ENCODE measurements at regions not wholly inside any gene's neighbourhood (a gene's known extent, or its start where the extent isn't known, plus 50 kb on each side); places are given as distances from the start of the nearest gene placed in this dataset.
A peak's percentile ranks its signal among the peaks of the same experiment; 100 is the strongest.

DNA sequence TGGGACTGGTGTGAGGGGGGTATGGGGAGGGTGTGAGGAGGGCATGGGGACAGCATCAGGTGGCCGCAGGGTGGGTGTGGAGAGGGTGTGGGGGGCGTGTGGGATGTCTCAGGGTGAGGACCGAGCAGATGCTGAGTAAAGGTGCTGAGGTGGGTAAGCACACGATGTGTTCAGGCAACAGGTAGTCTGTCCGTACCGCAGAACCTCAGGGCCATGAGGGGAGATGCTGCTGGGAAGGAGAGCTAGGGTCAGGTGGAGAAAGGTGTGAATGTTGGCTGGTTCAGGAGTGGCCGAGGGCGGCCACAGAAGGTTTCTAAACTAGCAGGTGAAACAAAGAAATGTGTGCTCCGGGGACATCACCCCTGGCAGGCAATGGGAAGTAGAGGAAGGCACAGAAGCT, 80.0 kb upstream of the CDH5 start:
- TF ChIP-seq EGR1 (IDR thresholded peaks at IDR 0.05) (no peak), TAF1 (IDR thresholded peaks at IDR 0.05; ENCODE audit: low read depth) (no peak), EP300 (IDR thresholded peaks at IDR 0.05; ENCODE audit: borderline replicate concordance) (no peak), TCF12 (IDR thresholded peaks at IDR 0.05; ENCODE audit: low read depth) (no peak), YY1 (IDR thresholded peaks at IDR 0.05; ENCODE audit: low read depth) (no peak), RAD21 (IDR thresholded peaks at IDR 0.05; ENCODE audit: low read depth) (no peak), NFIC (IDR thresholded peaks at IDR 0.05) (no peak), CEBPB (IDR thresholded peaks at IDR 0.05) (no peak), CREB1 (IDR thresholded peaks at IDR 0.05; ENCODE audit: low read depth) (no peak), TEAD4 (IDR thresholded peaks at IDR 0.05) (no peak), ZBTB7A (IDR thresholded peaks at IDR 0.05; ENCODE audit: low read depth) (no peak), FOXM1 (IDR thresholded peaks at IDR 0.05; ENCODE audit: borderline replicate concordance, low read depth) (no peak)
- TF ChIP-seq, protein P1, sequence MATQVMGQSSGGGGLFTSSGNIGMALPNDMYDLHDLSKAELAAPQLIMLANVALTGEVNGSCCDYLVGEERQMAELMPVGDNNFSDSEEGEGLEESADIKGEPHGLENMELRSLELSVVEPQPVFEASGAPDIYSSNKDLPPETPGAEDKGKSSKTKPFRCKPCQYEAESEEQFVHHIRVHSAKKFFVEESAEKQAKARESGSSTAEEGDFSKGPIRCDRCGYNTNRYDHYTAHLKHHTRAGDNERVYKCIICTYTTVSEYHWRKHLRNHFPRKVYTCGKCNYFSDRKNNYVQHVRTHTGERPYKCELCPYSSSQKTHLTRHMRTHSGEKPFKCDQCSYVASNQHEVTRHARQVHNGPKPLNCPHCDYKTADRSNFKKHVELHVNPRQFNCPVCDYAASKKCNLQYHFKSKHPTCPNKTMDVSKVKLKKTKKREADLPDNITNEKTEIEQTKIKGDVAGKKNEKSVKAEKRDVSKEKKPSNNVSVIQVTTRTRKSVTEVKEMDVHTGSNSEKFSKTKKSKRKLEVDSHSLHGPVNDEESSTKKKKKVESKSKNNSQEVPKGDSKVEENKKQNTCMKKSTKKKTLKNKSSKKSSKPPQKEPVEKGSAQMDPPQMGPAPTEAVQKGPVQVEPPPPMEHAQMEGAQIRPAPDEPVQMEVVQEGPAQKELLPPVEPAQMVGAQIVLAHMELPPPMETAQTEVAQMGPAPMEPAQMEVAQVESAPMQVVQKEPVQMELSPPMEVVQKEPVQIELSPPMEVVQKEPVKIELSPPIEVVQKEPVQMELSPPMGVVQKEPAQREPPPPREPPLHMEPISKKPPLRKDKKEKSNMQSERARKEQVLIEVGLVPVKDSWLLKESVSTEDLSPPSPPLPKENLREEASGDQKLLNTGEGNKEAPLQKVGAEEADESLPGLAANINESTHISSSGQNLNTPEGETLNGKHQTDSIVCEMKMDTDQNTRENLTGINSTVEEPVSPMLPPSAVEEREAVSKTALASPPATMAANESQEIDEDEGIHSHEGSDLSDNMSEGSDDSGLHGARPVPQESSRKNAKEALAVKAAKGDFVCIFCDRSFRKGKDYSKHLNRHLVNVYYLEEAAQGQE (IDR thresholded peaks at IDR 0.05; ENCODE audit: low read depth) = no peak
- TF ChIP-seq, protein P2, sequence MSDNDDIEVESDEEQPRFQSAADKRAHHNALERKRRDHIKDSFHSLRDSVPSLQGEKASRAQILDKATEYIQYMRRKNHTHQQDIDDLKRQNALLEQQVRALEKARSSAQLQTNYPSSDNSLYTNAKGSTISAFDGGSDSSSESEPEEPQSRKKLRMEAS (IDR thresholded peaks at IDR 0.05) = no peak
- TF ChIP-seq, protein P3, sequence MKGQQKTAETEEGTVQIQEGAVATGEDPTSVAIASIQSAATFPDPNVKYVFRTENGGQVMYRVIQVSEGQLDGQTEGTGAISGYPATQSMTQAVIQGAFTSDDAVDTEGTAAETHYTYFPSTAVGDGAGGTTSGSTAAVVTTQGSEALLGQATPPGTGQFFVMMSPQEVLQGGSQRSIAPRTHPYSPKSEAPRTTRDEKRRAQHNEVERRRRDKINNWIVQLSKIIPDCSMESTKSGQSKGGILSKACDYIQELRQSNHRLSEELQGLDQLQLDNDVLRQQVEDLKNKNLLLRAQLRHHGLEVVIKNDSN (IDR thresholded peaks at IDR 0.05) = no peak

DNA sequence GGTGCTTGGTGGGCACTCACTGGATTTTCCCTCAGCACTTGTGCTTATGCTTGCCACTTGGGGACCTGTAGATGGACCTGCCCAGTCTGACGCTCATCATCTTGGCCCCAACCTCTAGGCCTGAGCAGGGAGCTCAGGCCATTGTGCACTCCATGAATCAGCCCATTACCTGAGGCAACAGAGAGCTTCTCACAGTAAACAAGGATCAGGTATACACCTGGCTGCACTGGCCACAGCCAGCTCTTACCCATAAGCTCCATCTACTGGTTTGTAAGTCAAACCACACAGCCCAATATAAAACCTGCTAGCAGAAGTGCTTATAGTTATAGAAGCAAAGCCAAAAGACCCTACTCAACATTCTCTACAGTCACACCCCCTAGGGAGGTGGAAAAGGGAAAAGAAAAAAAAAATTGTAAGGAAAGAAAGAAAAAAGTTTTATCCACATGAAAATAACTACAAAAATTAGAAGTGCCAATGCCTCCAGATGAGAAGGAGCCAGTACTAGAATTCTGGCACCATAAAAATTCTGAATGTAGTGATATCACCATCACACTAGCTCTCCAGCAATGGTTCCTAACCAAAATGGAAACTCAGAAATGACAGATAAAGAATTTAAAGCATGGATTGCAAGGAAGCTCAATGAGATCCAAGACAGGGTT, 87.8 kb upstream of the CDH5 start:
- TF ChIP-seq FOXM1 (IDR thresholded peaks at IDR 0.05; ENCODE audit: borderline replicate concordance, low read depth) = no peak
- TF ChIP-seq, protein P1 (IDR thresholded peaks at IDR 0.05; ENCODE audit: low read depth) = no peak

DNA sequence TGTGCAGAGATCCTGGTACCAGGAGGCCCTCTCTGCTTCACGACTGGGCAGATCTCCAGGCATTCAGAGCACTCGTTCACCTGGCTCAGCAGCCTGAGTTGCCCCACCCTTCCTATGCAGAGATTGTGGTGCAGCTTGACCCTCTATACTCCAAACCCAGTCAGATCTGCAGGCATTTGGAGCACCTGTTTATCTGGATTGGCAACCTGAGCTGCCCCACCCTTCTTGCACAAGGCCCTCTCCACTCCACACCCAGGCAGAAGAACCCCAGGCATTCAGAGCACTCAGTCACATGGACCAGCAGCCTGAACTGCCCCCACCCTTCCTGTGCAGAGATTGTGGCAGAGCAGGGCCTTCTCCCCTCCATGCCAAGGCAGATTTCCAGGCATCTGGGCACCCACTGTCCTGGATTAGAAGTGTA, 88.4 kb upstream of the CDH5 start:
- no peak for TF ChIP-seq RAD21 (IDR thresholded peaks at IDR 0.05; ENCODE audit: low read depth)
- TF ChIP-seq ZBTB7A (IDR thresholded peaks at IDR 0.05; ENCODE audit: low read depth) = no peak
- TF ChIP-seq TAF1 (IDR thresholded peaks at IDR 0.05; ENCODE audit: low read depth) = no peak
- TF ChIP-seq TEAD4 (IDR thresholded peaks at IDR 0.05) = peak; percentile 50; the same call in 1 of the 2 replicates
- peak; percentile 35; the same call in 1 of the 2 replicates for TF ChIP-seq TCF12 (IDR thresholded peaks at IDR 0.05; ENCODE audit: low read depth)
- TF ChIP-seq EGR1 (IDR thresholded peaks at IDR 0.05) = no peak
- TF ChIP-seq, protein P3 (IDR thresholded peaks at IDR 0.05) = 0 out of 2 replicates have a peak, but pooled peaks have one; percentile 38
- TF ChIP-seq CREB1 (IDR thresholded peaks at IDR 0.05; ENCODE audit: low read depth) = no peak
- TF ChIP-seq CEBPB (IDR thresholded peaks at IDR 0.05) = peak; percentile 62; the same call in 1 of the 2 replicates

DNA sequence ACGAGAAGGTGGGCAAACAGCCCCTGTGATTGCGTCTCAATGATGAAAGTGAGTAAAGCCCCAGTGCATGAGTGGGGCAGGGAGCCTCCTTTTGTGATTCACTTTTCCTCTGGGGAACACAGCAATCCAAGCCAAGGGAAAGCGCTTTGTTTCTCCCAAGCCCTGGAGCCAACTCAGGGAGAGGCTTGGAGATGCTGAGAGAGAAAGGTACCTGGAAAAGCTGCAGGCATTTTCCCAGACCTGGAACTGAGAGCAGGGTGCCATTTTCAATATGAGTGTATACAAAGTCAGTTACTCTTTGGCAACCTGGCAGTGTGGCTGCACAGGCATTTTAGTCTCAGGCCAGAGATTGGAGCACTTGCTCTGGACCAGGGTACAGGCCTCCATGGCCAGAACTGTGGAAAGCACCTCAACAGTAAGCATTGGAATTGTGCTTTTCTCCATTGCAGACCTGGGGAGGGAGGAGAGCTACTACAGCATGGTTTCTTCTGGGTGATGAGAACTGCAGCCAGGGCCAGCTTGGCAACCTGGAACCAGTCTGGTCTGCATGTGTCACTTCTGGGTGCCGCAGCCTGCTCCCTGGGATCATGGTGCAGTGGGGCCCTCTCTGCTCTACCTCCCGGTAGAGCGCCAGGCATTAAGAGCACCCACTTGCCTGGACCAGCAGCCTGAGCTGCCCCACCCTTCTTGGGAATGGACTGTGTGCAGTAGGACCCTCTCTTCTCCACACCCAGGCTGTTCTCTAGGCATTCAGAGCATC, 89.0 kb upstream of the CDH5 start:
- no peak for TF ChIP-seq ZBTB7A (IDR thresholded peaks at IDR 0.05; ENCODE audit: low read depth)

DNA sequence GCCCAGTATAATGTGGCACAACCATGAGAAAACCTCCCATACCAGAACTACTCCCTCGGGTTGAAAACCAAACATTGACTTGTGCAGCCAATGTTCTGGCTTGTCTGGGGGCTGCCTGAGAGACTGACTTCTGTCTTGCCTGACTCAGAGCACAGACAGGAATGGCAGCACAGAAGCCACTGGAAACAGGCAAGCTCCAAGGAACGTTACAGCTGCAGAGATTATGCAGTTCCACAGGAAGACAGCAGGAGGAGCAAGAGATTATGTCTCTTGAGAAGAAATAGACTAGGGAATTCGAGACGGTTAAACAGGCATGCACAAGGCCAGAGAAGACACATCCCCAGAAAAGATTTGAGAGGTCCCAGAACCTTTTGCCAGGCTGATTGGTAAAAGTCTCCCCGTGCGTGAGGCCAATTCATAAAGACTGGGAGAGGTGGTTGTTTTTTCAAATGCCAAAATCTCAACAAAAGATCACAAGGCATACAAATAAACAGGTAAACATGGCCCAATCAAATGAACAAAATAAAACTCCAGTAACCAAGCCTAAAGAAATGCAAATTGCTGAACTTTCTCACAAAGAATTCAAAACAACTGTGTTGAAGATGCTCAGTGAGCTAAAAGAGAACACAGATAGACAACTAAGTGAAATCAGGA, 90.6 kb upstream of the CDH5 start:
- no peak for TF ChIP-seq TAF1 (IDR thresholded peaks at IDR 0.05; ENCODE audit: low read depth)
- peak; percentile 64 for TF ChIP-seq RAD21 (IDR thresholded peaks at IDR 0.05; ENCODE audit: low read depth)

DNA sequence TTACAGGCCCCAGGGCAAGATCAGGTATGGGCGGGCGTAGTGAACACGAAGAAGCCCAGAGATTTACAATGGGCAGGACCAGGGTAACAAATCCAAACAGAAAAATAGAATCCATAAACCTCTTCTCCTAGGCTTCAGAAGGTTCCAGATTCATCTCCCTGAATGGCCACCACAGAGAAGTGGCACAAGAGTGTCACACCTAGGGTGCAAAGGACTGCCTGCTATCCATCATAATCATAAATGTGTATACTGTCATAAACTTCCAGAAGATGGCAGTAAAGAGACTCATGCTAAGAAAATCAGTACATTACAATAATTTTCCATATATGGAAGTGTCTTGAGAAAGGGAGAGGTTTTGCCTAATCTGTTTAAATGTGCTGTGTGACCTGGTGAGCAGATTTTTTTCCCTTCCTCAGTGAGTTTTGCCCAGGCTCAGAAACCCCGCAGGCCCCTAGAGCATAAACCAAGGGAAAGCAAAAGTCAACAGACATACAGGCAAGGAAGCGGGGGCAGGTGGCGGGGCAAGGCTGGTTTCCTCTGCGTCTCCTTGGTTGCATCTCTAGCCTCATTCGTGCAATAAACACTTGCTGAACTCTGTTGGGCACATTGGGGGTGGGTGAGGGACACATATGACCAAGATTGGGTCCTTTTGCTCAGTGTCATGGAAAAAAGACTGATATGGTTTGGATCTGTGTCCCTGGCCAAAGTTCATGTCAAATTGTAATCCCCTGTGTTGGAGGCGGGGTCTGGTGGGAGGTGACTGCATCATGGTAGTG, 92.0 kb upstream of the CDH5 start:
- no peak for TF ChIP-seq CREB1 (IDR thresholded peaks at IDR 0.05; ENCODE audit: low read depth)
- TF ChIP-seq TAF1 (IDR thresholded peaks at IDR 0.05; ENCODE audit: low read depth) = no peak
- peak; percentile 38 for TF ChIP-seq RAD21 (IDR thresholded peaks at IDR 0.05; ENCODE audit: low read depth)
- TF ChIP-seq, protein P2 (IDR thresholded peaks at IDR 0.05) = no peak
- no peak for TF ChIP-seq NFIC (IDR thresholded peaks at IDR 0.05)
- no peak for TF ChIP-seq TEAD4 (IDR thresholded peaks at IDR 0.05)
- TF ChIP-seq, protein P1 (IDR thresholded peaks at IDR 0.05; ENCODE audit: low read depth) = no peak
- no peak for TF ChIP-seq FOXM1 (IDR thresholded peaks at IDR 0.05; ENCODE audit: borderline replicate concordance, low read depth)
- TF ChIP-seq ZBTB7A (IDR thresholded peaks at IDR 0.05; ENCODE audit: low read depth) = no peak

All from Ishikawa (cell line).